ENCODE measurements at regions not wholly inside any gene's neighbourhood (a gene's known extent, or its start where the extent isn't known, plus 50 kb on each side); places are given as distances from the start of the nearest gene placed in this dataset.

GRCh38 chr4:77225022-77225421, 68.0 kb downstream of the CCNG2 start:
- 0% methylated on average over 2 of the region's 2 CpGs for WGBS (ENCODE audit: low lambda C conversion rate)
- intact Hi-C loops (cut with micrococcal nuclease; ENCODE audit: unreplicated experiment) (no loop called here), in situ Hi-C loops (cut with HindIII; ENCODE audit: extremely low pct_ligation_motif_present, low pct_unique_long_range_greater_than_20kb) (no loop called here)
- TF ChIP-seq PBX3 (CRISPR knock-in tag; IDR thresholded peaks at IDR 0.05; ENCODE audit: borderline replicate concordance): no peak
- TF ChIP-seq ZBTB40 (IDR thresholded peaks at IDR 0.05): no peak
- no peak for TF ChIP-seq ZBTB40 (CRISPR knock-in tag; IDR thresholded peaks at IDR 0.05)
- TF ChIP-seq KDM2A (CRISPR knock-in tag; IDR thresholded peaks at IDR 0.05; ENCODE audit: borderline replicate concordance, low read depth): no peak
- TF ChIP-seq CEBPB (IDR thresholded peaks at IDR 0.05; ENCODE audit: borderline replicate concordance, low read depth, low read length): no peak
- TF ChIP-seq FOXA1 (IDR thresholded peaks at IDR 0.05): no peak
- no peak for TF ChIP-seq FOXA1 (CRISPR knock-in tag; IDR thresholded peaks at IDR 0.05)
- ChIA-PET POLR2A (no interaction called here), CTCF (ENCODE audit: low intra/inter-chr PET ratio, low total read pairs) (no interaction called here)
- H3K4me1 ChIP-seq (ENCODE audit: insufficient read depth, low read length): no peaks in the 10 kb centered on the region
- BruUV-seq (replicated peaks): no TSS peak
- H4K20me1 ChIP-seq (ENCODE audit: insufficient read depth, low read length): no peaks in the 10 kb centered on the region
- no peaks in the 10 kb centered on the region for H3K9me3 ChIP-seq (ENCODE audit: low read length)
- H2AFZ ChIP-seq (ENCODE audit: low read length): no peak overlapping the region
- no peak for FAIRE-seq
- H3K4me3 ChIP-seq (replicated peaks in 1 of 3; ENCODE audit: insufficient read depth in 1 of 3, low read depth in 2 of 3, low read length in 3 of 3): no peak overlapping the region
- H3K36me3 ChIP-seq (replicated peaks in 1 of 2; ENCODE audit: control insufficient read depth in 1 of 2, insufficient read depth in 2 of 2, low read length in 2 of 2): no peaks in the 10 kb centered on the region
- no peaks in the 10 kb centered on the region for H3K79me2 ChIP-seq (ENCODE audit: insufficient read depth, low read length)
- H3K27ac ChIP-seq (ENCODE audit: extremely low read length, insufficient read depth, low read length): no peak overlapping the region
- H3K27me3 ChIP-seq (ENCODE audit: control insufficient read depth in 1 of 2, insufficient read depth in 2 of 2, low read length in 2 of 2): 0 out of 5 replicates have a peak, but pooled peaks cover 0 to 4% of the 10 kb centered on the region in 2 experiments
- DNase-seq (ENCODE audit: low spot score): no peak
- H3K4me2 ChIP-seq (ENCODE audit: low read depth, low read length): no peak overlapping the region
- no peak overlapping the region for H3K9ac ChIP-seq (ENCODE audit: insufficient read depth, low read depth, low read length)
- no peak for ATAC-seq

Data from HepG2 (cell line).